Mesodermal cell (in vitro differentiated cells): ENCODE measurements at regions not wholly inside any gene's neighbourhood (a gene's known extent, or its start where the extent isn't known, plus 50 kb on each side); places are given as distances from the start of the nearest gene placed in this dataset.

Source experiments
- H3K27ac ChIP-seq: 2 replicates; pipeline ENCODE4 v1.7.0; 2013; ENCODE audit warnings: mild to moderate bottlenecking, low read depth, low read length, moderate library complexity; ENCODE audit not compliant: severe bottlenecking
- H3K36me3 ChIP-seq: 2 replicates; pipeline ENCODE4 v1.7.1; 2013; ENCODE audit warnings: mild to moderate bottlenecking, low read length, moderate library complexity; ENCODE audit not compliant: control insufficient read depth, insufficient read depth
- H3K4me1 ChIP-seq: one replicate; pipeline ENCODE4 v1.7.1; 2013; ENCODE audit warnings: mild to moderate bottlenecking, low read length; ENCODE audit not compliant: insufficient read depth, control insufficient read depth, poor library complexity, severe bottlenecking
- H3K4me3 ChIP-seq: 2 replicates; pipeline ENCODE4 v1.7.0; 2013; ENCODE audit warnings: low read length, control low read depth, mild to moderate bottlenecking; ENCODE audit not compliant: insufficient read depth, poor library complexity, severe bottlenecking; ENCODE audit errors: extremely low read depth
- H3K9me3 ChIP-seq: 2 replicates; pipeline ENCODE4 v1.7.1; 2013; ENCODE audit warnings: mild to moderate bottlenecking, low read length, moderate library complexity; ENCODE audit not compliant: control insufficient read depth
- WGBS, 2 experiments: methylation state at CpG; one replicate each; pipeline ENCODE4 v1.1.5; 2013; ENCODE audit warnings: missing lambda C conversion rate in 2 of 2; ENCODE audit not compliant: insufficient coverage in 2 of 2; 5-methylcytosine and 5-hydroxymethylcytosine counted together

DNA sequence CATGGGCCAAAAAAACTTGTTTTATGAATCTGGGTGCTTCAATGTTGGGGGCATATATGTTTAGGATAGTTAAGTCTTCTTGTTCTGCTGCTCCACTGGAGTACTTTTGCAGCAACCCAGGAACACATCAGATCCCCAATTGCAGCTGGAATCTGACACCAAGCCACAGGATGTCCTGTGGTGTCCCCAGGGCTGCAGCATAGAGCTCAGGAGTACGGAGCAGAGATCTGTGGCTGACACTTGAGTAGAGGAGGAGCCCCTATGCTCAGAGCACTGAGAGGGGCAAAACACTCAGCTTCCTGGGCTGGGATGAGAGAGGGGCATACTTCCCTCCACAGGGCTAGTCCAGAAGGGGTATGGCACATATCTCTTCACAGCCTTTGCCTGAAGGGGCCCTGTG is 138.9 kb upstream of the ERBB4 start:
- Histone ChIP-seq H3K9me3 (no peaks in the 10 kb centered on the region), H3K4me3 (no peak overlapping the region), H3K27ac (no peak overlapping the region), H3K36me3 (no peaks in the 10 kb centered on the region), H3K4me1 (no peaks in the 10 kb centered on the region)
- no CpG with 5 or more reads among the region's 1 CpG for WGBS, 2 experiments

GRCh38 chr2:212672186-212672585 is 133.6 kb upstream of the ERBB4 start:
- no peaks in the 10 kb centered on the region for H3K4me1 ChIP-seq
- 89 to 100% methylated on average over 1 of the region's 2 CpGs for WGBS, 2 experiments
- no peak overlapping the region for H3K4me3 ChIP-seq
- no peak overlapping the region for H3K27ac ChIP-seq
- H3K36me3 ChIP-seq = no peaks in the 10 kb centered on the region
- no peaks in the 10 kb centered on the region for H3K9me3 ChIP-seq

- 100% methylated on average over 1 of the region's 2 CpGs; no CpG with 5 or more reads in 1 of the 2 experiments for WGBS, 2 experiments
- Histone ChIP-seq H3K4me1 (no peaks in the 10 kb centered on the region), H3K36me3 (no peaks in the 10 kb centered on the region), H3K4me3 (no peak overlapping the region), H3K27ac (no peak overlapping the region), H3K9me3 (no peaks in the 10 kb centered on the region)
Measured at GRCh38 chr2:212669761-212670160, 131.2 kb upstream of the ERBB4 start.

- Histone ChIP-seq H3K9me3 (no peaks in the 10 kb centered on the region), H3K4me3 (no peak overlapping the region), H3K27ac (no peak overlapping the region), H3K4me1 (no peaks in the 10 kb centered on the region), H3K36me3 (no peaks in the 10 kb centered on the region)
Measured at GRCh38 chr2:212667751-212668316, 129.2 kb upstream of the ERBB4 start.

DNA sequence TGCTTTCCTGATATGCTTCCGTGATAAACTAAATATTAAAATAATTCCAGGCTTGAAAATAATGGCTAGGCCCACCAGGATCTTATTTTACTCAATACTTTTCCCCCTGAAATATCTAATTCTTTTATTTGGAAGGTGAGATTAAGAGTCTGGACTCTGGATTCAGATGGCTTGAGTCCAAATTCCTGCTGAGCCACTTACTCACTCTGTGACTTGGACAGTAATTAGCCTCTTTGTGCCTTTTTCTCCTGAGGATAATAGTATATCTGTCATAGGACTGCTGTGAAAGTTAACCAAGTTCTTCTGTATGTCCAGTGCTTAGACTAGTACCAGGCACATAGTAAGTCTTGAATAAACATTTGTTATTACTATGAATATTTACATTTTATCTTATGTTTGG is 127.3 kb upstream of the ERBB4 start:
- Histone ChIP-seq H3K27ac (no peak overlapping the region), H3K4me3 (no peak overlapping the region), H3K9me3 (no peaks in the 10 kb centered on the region), H3K36me3 (no peaks in the 10 kb centered on the region), H3K4me1 (no peaks in the 10 kb centered on the region)
- WGBS, 2 experiments = no CpG with 5 or more reads among the region's 1 CpG

DNA sequence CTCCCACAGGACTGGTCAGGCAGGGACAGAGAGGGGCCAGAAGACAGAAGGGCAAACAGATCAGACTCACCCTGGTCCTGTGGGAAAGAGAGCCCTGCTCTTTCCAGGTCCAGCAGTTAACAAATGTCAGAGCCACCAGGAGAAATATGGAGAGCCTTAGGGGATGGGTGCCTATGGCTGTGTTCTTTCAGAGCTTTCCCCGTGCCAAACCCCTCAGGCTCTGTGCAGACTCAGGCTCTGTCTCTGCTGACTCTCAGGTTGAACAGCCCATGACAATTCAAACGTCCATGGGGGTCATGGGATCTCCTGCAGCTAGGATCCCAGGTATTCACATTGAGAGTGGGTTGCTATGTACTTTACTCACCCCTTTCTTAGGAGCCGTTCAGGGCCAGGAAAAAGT is 120.8 kb upstream of the ERBB4 start:
- no peak overlapping the region for H3K27ac ChIP-seq
- no peaks in the 10 kb centered on the region for H3K36me3 ChIP-seq
- H3K4me1 ChIP-seq = no peaks in the 10 kb centered on the region
- peaks cover 6% of the 10 kb centered on the region for H3K9me3 ChIP-seq
- no peak overlapping the region for H3K4me3 ChIP-seq
- WGBS, 2 experiments = 68 to 83% methylated on average over 2 to 3 of the region's 3 CpGs

- H3K9me3 ChIP-seq = no peaks in the 10 kb centered on the region
- H3K4me1 ChIP-seq = peaks cover 7% of the 10 kb centered on the region
- no peak overlapping the region for H3K4me3 ChIP-seq
- 83 to 94% methylated on average over 1 of the region's 1 CpG for WGBS, 2 experiments
- no peaks in the 10 kb centered on the region for H3K36me3 ChIP-seq
- no peak overlapping the region for H3K27ac ChIP-seq
Measured at GRCh38 chr2:212649646-212650045, 111.0 kb upstream of the ERBB4 start.

DNA sequence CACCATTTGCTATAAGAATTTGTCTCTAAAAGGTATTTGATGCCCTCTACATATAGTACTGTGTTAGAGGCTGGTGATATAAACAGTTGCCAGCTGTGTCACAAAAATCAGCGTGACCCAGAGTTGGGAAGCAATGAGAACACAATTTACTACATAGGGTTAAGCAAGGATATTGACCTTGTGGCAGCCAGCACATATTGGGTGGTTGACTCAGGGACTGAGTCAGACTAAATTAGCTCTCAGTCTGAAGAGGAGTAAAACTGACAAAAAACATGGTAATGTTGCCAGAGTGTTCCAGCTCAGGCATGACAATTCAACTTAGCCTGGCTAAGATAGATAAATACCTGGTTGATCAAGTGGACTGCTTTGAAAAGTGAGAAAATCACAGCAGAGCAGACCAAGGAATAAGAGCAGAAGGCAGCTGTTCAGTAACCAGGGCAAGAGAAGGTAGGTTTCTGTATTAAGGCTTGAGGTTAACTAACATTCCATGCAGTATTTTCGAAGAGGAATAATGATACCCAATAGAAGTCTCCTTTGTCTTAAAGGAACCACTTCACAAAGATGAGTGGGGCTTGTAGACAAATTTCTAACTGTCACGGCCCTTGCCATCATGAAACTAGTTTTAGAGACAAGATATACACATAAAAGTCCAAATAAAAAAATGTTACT is 108.2 kb upstream of the ERBB4 start:
- Histone ChIP-seq H3K36me3 (no peaks in the 10 kb centered on the region), H3K4me3 (no peak overlapping the region), H3K27ac (peak overlapping the region; percentile 8), H3K4me1 (peaks cover 7% of the 10 kb centered on the region), H3K9me3 (no peaks in the 10 kb centered on the region)
- 67% methylated on average over 1 of the region's 3 CpGs; no CpG with 5 or more reads in 1 of the 2 experiments for WGBS, 2 experiments

DNA sequence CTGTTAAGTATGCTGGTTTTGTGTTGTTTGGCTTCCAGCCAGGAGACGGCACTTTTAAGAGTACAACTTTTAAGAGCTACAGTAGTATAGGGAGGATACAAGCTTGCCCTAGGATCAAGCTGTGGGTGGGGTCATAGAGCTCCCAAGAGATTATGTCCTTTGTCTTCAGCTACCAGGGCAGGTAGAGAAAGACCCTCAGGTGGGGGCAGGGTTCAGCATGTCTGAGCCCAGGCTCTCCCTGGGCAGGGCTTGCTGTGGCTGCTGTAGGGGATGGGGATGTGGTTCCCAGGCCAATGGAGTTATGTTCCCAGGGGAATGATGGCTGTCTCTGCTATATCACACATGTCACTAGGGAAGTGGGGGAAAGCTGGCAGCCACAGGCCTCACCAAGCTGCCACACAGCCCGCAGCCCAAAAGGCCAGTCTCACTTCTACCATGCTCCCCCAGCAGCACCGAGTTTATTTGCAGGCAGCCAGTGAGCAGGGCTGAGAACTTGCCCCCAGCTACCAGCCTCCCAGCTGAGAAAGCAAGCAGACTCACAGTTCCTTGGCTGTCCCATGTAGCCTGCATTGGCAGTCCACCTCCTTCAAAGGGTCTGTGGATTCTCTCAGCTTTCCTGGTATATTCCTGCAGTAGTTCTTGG is 105.7 kb upstream of the ERBB4 start:
- Histone ChIP-seq H3K27ac (no peak overlapping the region), H3K4me1 (peaks cover 7% of the 10 kb centered on the region), H3K36me3 (no peaks in the 10 kb centered on the region), H3K4me3 (no peak overlapping the region), H3K9me3 (no peaks in the 10 kb centered on the region)
- WGBS, 2 experiments = 94 to 100% methylated on average over 1 to 2 of the region's 3 CpGs

GRCh38 chr2:212640428-212640827 is 101.8 kb upstream of the ERBB4 start:
- no peaks in the 10 kb centered on the region for H3K4me1 ChIP-seq
- WGBS, 2 experiments = no CpG with 5 or more reads among the region's 1 CpG
- no peaks in the 10 kb centered on the region for H3K36me3 ChIP-seq
- no peak overlapping the region for H3K4me3 ChIP-seq
- H3K27ac ChIP-seq = no peak overlapping the region
- H3K9me3 ChIP-seq = no peaks in the 10 kb centered on the region

DNA sequence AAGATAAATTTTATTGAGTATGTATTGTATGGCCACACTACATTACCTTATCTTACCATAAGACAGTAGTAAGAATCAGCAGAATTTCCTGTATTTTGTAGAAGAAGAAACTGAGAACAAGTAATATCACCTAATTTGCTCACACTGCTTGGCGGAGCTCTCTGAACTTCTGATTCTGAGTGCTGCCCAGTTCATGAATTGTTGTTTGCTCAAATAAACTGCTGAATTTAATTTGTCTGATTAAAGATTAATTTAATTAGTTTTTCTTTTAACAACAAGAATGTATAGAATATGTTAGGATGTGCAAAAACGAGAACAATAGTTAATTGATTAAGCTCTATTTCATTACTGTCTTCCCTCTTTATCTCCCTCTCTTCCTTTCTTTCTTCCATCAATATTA is 100.1 kb upstream of the ERBB4 start:
- no peak overlapping the region for H3K27ac ChIP-seq
- no peak overlapping the region for H3K4me3 ChIP-seq
- H3K36me3 ChIP-seq = no peaks in the 10 kb centered on the region
- no peaks in the 10 kb centered on the region for H3K4me1 ChIP-seq
- H3K9me3 ChIP-seq = no peaks in the 10 kb centered on the region
- WGBS, 2 experiments = no CpG with 5 or more reads among the region's 2 CpGs
